ENCODE measurements at regions not wholly inside any gene's neighbourhood (a gene's known extent, or its start where the extent isn't known, plus 50 kb on each side); places are given as distances from the start of the nearest gene placed in this dataset.

DNA sequence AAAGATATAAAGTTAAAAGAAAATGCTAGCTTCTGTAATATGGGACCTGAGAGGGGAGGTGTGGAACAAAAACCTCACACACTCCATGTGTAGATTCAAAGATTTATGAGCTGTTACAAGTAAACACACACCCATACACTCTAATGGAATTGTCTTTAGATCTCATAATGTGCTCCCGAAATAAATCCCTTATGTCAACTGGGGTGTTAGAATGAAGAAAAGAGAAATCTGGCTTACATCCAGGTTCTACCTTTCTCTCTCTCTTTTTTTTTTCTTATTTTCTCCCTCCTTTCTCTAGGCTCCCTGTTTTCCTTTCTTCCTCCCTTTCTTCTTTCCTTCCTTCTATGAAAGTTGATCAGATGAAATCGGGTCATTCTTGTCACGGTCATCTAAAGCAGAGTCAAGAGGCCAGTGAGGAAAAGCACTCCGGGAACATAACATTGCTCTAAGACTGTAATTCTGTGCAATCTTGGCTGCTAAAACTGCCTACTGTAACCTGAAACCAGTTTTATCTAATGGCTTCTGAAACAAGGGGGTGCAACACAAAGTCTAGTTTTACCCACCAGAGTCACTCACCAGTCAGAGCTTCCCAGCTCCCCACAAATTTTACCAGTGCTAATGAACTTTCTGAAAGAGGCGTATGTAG lies 68.3 kb upstream of the BTBD3 start:
- ChIA-PET CTCF (no interaction called here), POLR2A (no interaction called here)

DNA sequence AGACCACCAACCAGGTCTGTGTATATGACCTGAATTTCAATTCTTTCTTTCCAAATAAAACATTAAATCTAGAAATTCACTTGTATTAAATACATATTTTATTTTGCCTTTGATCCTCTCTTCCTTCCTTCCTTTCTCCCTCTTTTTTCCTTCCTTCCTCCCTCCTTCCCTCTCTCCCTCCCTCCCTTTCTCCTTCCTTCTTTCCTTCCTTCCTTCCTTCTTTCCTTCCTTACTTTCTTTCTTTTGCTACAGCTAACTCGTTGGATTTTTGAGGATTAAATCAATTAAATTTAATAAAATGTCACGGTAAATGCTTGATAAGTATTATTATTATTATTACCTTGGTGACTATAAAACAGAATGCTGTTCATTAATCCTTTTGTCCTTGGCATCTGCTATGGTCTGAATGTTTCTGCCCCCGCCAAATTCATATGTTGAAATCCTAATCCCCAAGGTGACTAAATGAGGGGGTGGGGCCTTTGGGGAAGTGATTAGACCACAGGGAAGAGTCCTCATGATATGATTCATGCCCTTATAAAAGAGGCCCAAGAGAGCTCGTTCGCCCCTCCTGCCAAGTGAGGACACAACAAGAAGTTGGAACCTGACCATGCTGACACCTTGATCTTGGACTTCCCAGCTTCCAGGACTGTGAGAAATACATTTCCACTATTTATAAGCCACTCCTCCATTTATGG lies 67.6 kb upstream of the BTBD3 start:
- ChIA-PET POLR2A (no interaction called here), CTCF (no interaction called here)

DNA sequence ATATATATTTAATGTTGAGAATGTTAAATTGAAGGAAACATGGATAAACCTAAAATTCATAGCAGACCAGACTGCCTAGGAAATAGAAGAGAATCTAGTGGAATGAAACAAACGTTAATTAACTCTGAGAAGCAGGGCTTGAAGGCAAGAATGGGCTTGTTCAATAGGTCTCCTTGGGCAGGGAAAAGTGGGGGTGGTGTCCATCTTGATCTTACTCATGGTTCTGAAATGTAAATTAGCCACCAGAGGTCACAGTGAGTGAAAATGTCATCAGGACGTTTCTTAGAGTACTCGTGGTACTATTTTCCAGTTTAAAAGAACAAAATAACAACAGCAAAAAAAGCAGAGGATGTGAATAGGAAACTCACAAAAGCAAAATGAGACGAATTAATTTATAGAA lies 66.8 kb upstream of the BTBD3 start:
- CTCF ChIA-PET: no interaction called here
- POLR2A ChIA-PET: no interaction called here

DNA sequence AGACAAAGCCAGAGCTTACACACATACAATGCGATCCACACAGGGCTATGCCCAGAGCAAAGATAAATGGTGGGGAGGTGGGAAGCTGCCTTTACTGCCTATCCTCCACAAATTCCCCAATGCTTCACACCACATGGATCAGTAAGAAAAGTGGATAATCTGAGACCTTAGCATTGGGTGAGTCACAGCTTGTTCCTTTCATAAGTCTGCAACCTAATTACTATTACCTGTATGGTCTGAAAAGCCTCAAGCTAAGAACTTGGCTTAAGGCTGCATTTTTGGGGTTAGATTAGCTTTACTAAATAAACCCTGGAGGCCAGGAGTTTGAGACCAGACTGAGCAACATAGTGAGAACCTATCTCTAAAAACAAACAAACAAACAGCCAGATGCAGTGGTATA lies 66.0 kb upstream of the BTBD3 start:
- ChIA-PET CTCF (no interaction called here), POLR2A (no interaction called here)

DNA sequence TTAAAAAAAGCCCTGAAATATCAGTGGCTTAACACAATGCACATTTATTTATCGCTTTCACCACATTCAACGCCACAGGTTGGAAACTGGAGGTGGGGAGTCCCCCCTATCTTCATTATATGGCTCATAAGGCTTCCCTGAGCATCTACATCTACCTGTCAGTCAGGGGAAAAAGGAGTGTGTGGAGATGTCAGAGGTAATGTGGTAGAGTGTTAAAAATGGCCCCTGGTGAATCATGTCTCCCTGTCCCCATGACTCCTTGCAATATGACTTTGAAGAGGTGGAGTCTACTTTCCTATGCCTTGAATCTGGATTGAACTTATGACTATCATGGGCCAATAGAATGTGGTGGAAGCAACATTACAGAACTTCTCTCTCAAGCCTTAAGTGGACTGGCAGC lies 65.5 kb upstream of the BTBD3 start:
- POLR2A ChIA-PET: no interaction called here

DNA sequence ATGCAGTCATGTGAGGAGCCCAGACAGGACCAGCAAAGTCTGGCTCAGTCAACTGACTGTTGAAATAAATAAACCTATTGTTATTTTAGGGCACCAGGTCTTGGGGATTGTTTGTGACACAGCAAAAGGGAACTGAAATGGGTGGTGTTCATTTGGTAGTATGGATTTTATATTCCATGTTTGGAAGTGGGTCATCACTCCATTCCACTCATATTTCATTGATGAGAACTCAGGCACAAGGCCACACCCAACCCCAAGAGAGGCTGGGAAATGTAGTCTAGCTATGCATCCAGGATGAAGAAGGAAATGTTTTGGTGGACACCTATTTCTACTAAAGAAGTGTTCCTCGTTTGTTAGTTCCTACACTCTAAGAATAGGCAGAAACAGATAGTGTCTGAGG lies 64.9 kb upstream of the BTBD3 start:
- CTCF ChIA-PET: no interaction called here
- POLR2A ChIA-PET: no interaction called here

More for the DNA sequence above, 65.5 kb upstream of the BTBD3 start:
- CTCF ChIA-PET: no interaction called here

DNA sequence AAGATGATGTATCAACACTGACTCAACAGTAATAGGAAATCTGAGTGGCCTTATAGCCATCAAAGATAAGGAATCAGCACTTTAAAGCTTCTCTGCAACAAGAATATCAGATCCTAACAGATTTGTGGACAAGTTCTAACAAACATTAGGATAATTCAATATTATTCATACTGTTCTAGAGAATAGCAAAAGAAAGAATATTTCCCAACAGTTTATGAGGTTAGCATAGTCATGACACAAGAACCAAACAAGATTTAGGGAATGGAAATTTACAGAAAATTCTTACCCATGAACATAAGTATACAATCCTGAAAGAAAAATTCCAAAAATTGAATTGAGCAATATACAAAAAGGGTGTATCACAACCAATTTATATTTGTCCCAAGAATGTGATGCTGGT lies 64.3 kb upstream of the BTBD3 start:
- CTCF ChIA-PET: no interaction called here
- POLR2A ChIA-PET: no interaction called here

DNA sequence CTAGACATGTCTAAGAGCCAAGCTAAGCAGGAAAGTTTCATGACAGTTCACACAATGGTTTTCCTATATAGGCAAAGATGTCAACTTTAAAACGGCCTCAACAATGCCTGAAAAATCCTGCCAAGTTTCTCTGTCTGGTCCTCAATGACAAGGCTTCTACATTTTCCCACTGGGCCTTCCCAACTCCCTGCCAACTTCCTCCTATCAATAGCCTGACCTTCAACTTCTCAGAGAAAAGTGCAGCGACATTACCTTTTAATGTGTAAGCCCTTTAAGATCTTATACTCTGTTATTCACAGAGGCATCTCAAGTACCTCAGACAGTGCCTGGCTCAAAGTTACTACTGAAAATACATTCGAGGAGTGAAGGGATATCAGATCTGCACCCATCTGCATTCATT lies 56.2 kb upstream of the BTBD3 start:
- POLR2A ChIA-PET: no interaction called here
- CTCF ChIA-PET: no interaction called here

DNA sequence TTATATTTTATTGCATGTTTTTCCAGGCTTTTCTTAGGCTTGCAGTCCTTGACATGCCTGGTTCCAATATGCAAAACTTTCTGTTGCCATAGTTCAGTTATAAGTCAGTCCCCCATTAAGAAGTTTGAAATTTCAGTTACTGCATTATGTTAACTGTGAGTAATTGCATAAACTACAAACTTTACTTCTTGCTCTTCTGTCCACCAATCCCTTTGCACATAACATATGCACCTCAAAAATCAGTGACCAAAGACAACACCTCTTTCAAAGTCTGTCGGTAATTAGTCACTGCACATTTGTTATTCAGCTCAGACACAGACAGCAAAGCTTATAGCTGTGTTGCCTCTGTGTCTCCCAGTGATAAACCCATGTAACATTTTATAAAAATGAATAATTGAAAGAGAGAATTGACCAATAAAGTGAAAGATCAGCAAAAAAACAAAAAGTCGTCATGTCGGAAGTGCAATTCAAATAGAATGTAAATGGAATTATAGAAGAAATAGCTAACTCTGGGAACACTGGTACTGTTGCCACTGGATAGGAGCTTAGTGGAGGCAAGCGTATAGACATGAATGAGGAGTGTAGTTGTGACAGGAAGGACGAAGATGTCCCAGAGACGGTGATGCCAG lies 50.3 kb upstream of the BTBD3 start:
- POLR2A ChIA-PET: no interaction called here
- CTCF ChIA-PET: no interaction called here

Measured in activated CD8-positive, alpha-beta memory T cell treated with anti-CD3 and anti-CD28 coated beads for 36 hours (primary cell).